HG03097 (cell line): ENCODE measurements at regions not wholly inside any gene's neighbourhood (a gene's known extent, or its start where the extent isn't known, plus 50 kb on each side); places are given as distances from the start of the nearest gene placed in this dataset.
"Not testable (repeated sequence)": the region's sequence is repeated elsewhere in the genome, so short reads cannot be mapped to it uniquely, and the experiment has no call there.

Experiments
- ATAC-seq: cut with Tn5 transposase; IDR thresholded peaks from one replicate; pipeline ENCODE4 v1.9.1; 2021; ENCODE audit not compliant: unreplicated experiment, low FRiP score

GRCh38 chr5:66346869-66347268 is 202.8 kb downstream of the SREK1 start:
- ATAC-seq = no peak

GRCh38 chr5:66348387-66349125 is 204.5 kb downstream of the SREK1 start:
- no peak for ATAC-seq

- no peak for ATAC-seq
Measured at GRCh38 chr5:66351813-66352212, 207.7 kb downstream of the SREK1 start.

GRCh38 chr5:66353186-66353585 is 209.1 kb downstream of the SREK1 start:
- ATAC-seq = no peak

- no peak for ATAC-seq
Measured at GRCh38 chr5:66354422-66354821, 210.3 kb downstream of the SREK1 start.

- no peak for ATAC-seq
Measured at GRCh38 chr5:66356011-66356565, 212.0 kb downstream of the SREK1 start.

GRCh38 chr5:66358741-66359140 is 214.6 kb downstream of the SREK1 start:
- ATAC-seq = no peak

- ATAC-seq = no peak
Measured at GRCh38 chr5:66361070-66361469, 217.0 kb downstream of the SREK1 start.

- no peak for ATAC-seq
Measured at GRCh38 chr5:66362046-66362445, 217.9 kb downstream of the SREK1 start.

- ATAC-seq = no peak
Measured at GRCh38 chr5:66362687-66363086, 218.6 kb downstream of the SREK1 start.

GRCh38 chr5:66363097-66363496 is 219.0 kb downstream of the SREK1 start:
- ATAC-seq = no peak

- no peak for ATAC-seq
Measured at GRCh38 chr5:66364186-66364585, 220.1 kb downstream of the SREK1 start.

- ATAC-seq = no peak
Measured at GRCh38 chr5:66365981-66366380, 221.9 kb downstream of the SREK1 start.

- no peak for ATAC-seq
Measured at GRCh38 chr5:66367814-66368541, 223.9 kb downstream of the SREK1 start.

- ATAC-seq = no peak
Measured at GRCh38 chr5:66368811-66369210, 224.7 kb downstream of the SREK1 start.

- no peak for ATAC-seq
Measured at GRCh38 chr5:66377747-66378146, 218.4 kb upstream of the MAST4 start.

GRCh38 chr5:66378407-66378806 is 217.8 kb upstream of the MAST4 start:
- no peak for ATAC-seq

GRCh38 chr5:66382152-66382551 is 214.0 kb upstream of the MAST4 start:
- ATAC-seq = no peak

GRCh38 chr5:66405145-66405544 is 191.0 kb upstream of the MAST4 start:
- not testable (repeated sequence) for ATAC-seq

GRCh38 chr5:66406761-66407336 is 189.3 kb upstream of the MAST4 start:
- ATAC-seq = no peak

GRCh38 chr5:66407765-66408164 is 188.4 kb upstream of the MAST4 start:
- ATAC-seq = no peak
